Neural cell (in vitro differentiated cells): ENCODE measurements at regions not wholly inside any gene's neighbourhood (a gene's known extent, or its start where the extent isn't known, plus 50 kb on each side); places are given as distances from the start of the nearest gene placed in this dataset.

Experiments used
- H2AFZ ChIP-seq: fragments of 200-600, 300-800 bp; sonication (generic), shearing (Covaris generic); 2 replicates; pipeline ENCODE4 v1.6.0; 2014; ENCODE audit warnings: low read depth, mild to moderate bottlenecking, antibody characterized with exemption, low read length, moderate library complexity
- H3F3A ChIP-seq: fragments of 200-600 bp; shearing (Covaris generic); 2 replicates; pipeline ENCODE4 v1.6.1; 2016; ENCODE audit warnings: mild to moderate bottlenecking, moderate library complexity, mixed read lengths, antibody characterized with exemption, low read length; ENCODE audit not compliant: insufficient read depth, poor library complexity, severe bottlenecking
- H3K27ac ChIP-seq: fragments of 200-600, 300-800 bp; sonication (generic), shearing (Covaris generic); 2 replicates; pipeline ENCODE4 v1.5.1; 2014; ENCODE audit warnings: mild to moderate bottlenecking, low read length, moderate library complexity
- H3K27me3 ChIP-seq: fragments of 300-800, 200-600 bp; sonication (generic), shearing (Covaris generic); 2 replicates; pipeline ENCODE4 v1.6.0; 2014; ENCODE audit warnings: mild to moderate bottlenecking, low read depth, low read length, moderate library complexity; ENCODE audit not compliant: insufficient read depth
- H3K36me3 ChIP-seq: fragments of 300-800, 200-600 bp; sonication (generic), shearing (Covaris generic); 2 replicates; pipeline ENCODE4 v1.5.1; 2014; ENCODE audit warnings: mild to moderate bottlenecking, antibody characterized with exemption, low read length, moderate library complexity; ENCODE audit not compliant: insufficient read depth
- H3K4me2 ChIP-seq: fragments of 300-800, 200-600 bp; sonication (generic), shearing (Covaris generic); 2 replicates; pipeline ENCODE4 v1.6.0; 2014; ENCODE audit warnings: mild to moderate bottlenecking, low read length
- H3K4me3 ChIP-seq: fragments of 300-800, 200-600 bp; sonication (generic), shearing (Covaris generic); 2 replicates; pipeline ENCODE4 v1.5.1; 2014; ENCODE audit warnings: mild to moderate bottlenecking, low read length, moderate library complexity
- H3K79me2 ChIP-seq: fragments of 200-600 bp; shearing (Covaris generic); replicated peaks from 2 replicates; pipeline ENCODE4 v1.6.0; 2014; ENCODE audit warnings: mild to moderate bottlenecking, low read length, moderate library complexity; ENCODE audit not compliant: insufficient read depth
- H3K9ac ChIP-seq: fragments of 300-800, 200-600 bp; sonication (generic), shearing (Covaris generic); 2 replicates; pipeline ENCODE4 v1.6.1; 2016; ENCODE audit warnings: mild to moderate bottlenecking, low read length, mixed read lengths
- H3K9me2 ChIP-seq: fragments of 200-600 bp; shearing (Covaris generic); 2 replicates; pipeline ENCODE4 v1.6.1; 2016; ENCODE audit warnings: mild to moderate bottlenecking, low read length, mixed read lengths; ENCODE audit not compliant: insufficient read depth
- H3K9me3 ChIP-seq: fragments of 200-600, 300-800 bp; sonication (generic), shearing (Covaris generic); 2 replicates; pipeline ENCODE4 v1.6.1; 2016; ENCODE audit warnings: mild to moderate bottlenecking, mixed run types, low read length, moderate library complexity, mixed read lengths
- H4K20me1 ChIP-seq: fragments of 200-600 bp; shearing (Covaris generic); 2 replicates; pipeline ENCODE4 v1.6.1; 2016; ENCODE audit warnings: mild to moderate bottlenecking, mixed run types; ENCODE audit not compliant: insufficient read depth
- EP300 ChIP-seq: fragments of 450-650 bp; conservative IDR thresholded peaks from 2 replicates; pipeline ENCODE4 v1.6.1; 2014; ENCODE audit warnings: antibody characterized with exemption, mild to moderate bottlenecking, moderate library complexity; ENCODE audit not compliant: poor library complexity, severe bottlenecking
- EZH2 ChIP-seq: fragments of 200-600, 300-800 bp; shearing (Covaris generic), sonication (generic); IDR thresholded peaks from 2 replicates; pipeline ENCODE4 v1.6.1; 2014; ENCODE audit warnings: antibody characterized with exemption, low read length, borderline replicate concordance, mild to moderate bottlenecking; ENCODE audit not compliant: insufficient read depth, poor library complexity, severe bottlenecking
- MXI1 ChIP-seq: fragments of 450-650 bp; conservative IDR thresholded peaks from 2 replicates; pipeline ENCODE4 v1.6.1; 2014; ENCODE audit warnings: antibody characterized with exemption, mild to moderate bottlenecking; ENCODE audit not compliant: poor library complexity, severe bottlenecking
- POLR2AphosphoS5 ChIP-seq: IDR thresholded peaks from 2 replicates; pipeline ENCODE4 v1.6.1; 2012
- RAD21 ChIP-seq: fragments of 450-650 bp; conservative IDR thresholded peaks from 2 replicates; pipeline ENCODE4 v1.6.1; 2014; ENCODE audit warnings: antibody characterized with exemption, mild to moderate bottlenecking, moderate library complexity
- SMC3 ChIP-seq: fragments of 450-650 bp; conservative IDR thresholded peaks from 2 replicates; pipeline ENCODE4 v1.6.1; 2014; ENCODE audit warnings: antibody characterized with exemption, mild to moderate bottlenecking, moderate library complexity; ENCODE audit not compliant: poor library complexity
- TAF1 ChIP-seq: IDR thresholded peaks from 2 replicates; pipeline ENCODE4 v1.6.1; 2012; ENCODE audit warnings: low read depth
- TF ChIP-seq, protein P1 (sequence below): fragments of 450-650 bp; IDR thresholded peaks from 2 replicates; pipeline ENCODE4 v1.5.1; 2014; ENCODE audit warnings: antibody characterized with exemption, mild to moderate bottlenecking, moderate library complexity; ENCODE audit not compliant: poor library complexity, severe bottlenecking
- TF ChIP-seq, protein P2 (sequence below): IDR thresholded peaks from 2 replicates; pipeline ENCODE4 v1.6.1; 2012; ENCODE audit warnings: borderline replicate concordance

- no peak for TF ChIP-seq TAF1
- no peak for TF ChIP-seq MXI1
- TF ChIP-seq POLR2AphosphoS5: no peak
- TF ChIP-seq, protein P1, sequence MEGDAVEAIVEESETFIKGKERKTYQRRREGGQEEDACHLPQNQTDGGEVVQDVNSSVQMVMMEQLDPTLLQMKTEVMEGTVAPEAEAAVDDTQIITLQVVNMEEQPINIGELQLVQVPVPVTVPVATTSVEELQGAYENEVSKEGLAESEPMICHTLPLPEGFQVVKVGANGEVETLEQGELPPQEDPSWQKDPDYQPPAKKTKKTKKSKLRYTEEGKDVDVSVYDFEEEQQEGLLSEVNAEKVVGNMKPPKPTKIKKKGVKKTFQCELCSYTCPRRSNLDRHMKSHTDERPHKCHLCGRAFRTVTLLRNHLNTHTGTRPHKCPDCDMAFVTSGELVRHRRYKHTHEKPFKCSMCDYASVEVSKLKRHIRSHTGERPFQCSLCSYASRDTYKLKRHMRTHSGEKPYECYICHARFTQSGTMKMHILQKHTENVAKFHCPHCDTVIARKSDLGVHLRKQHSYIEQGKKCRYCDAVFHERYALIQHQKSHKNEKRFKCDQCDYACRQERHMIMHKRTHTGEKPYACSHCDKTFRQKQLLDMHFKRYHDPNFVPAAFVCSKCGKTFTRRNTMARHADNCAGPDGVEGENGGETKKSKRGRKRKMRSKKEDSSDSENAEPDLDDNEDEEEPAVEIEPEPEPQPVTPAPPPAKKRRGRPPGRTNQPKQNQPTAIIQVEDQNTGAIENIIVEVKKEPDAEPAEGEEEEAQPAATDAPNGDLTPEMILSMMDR: no peak
- TF ChIP-seq RAD21: no peak
- TF ChIP-seq SMC3: no peak
- TF ChIP-seq, protein P2, sequence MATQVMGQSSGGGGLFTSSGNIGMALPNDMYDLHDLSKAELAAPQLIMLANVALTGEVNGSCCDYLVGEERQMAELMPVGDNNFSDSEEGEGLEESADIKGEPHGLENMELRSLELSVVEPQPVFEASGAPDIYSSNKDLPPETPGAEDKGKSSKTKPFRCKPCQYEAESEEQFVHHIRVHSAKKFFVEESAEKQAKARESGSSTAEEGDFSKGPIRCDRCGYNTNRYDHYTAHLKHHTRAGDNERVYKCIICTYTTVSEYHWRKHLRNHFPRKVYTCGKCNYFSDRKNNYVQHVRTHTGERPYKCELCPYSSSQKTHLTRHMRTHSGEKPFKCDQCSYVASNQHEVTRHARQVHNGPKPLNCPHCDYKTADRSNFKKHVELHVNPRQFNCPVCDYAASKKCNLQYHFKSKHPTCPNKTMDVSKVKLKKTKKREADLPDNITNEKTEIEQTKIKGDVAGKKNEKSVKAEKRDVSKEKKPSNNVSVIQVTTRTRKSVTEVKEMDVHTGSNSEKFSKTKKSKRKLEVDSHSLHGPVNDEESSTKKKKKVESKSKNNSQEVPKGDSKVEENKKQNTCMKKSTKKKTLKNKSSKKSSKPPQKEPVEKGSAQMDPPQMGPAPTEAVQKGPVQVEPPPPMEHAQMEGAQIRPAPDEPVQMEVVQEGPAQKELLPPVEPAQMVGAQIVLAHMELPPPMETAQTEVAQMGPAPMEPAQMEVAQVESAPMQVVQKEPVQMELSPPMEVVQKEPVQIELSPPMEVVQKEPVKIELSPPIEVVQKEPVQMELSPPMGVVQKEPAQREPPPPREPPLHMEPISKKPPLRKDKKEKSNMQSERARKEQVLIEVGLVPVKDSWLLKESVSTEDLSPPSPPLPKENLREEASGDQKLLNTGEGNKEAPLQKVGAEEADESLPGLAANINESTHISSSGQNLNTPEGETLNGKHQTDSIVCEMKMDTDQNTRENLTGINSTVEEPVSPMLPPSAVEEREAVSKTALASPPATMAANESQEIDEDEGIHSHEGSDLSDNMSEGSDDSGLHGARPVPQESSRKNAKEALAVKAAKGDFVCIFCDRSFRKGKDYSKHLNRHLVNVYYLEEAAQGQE: no peak
- TF ChIP-seq EZH2: no peak
- TF ChIP-seq EP300: no peak
- no peaks in the 10 kb centered on the region for H3K27me3 ChIP-seq
- no peak overlapping the region for H3K9ac ChIP-seq
- no peak overlapping the region for H3K27ac ChIP-seq
- H3K36me3 ChIP-seq: no peaks in the 10 kb centered on the region
- H2AFZ ChIP-seq: no peak overlapping the region
- H4K20me1 ChIP-seq: no peaks in the 10 kb centered on the region
- no peaks in the 10 kb centered on the region for H3K9me2 ChIP-seq
- H3K4me2 ChIP-seq: no peak overlapping the region
- no peaks in the 10 kb centered on the region for H3F3A ChIP-seq
- H3K79me2 ChIP-seq: no peaks in the 10 kb centered on the region
- H3K4me3 ChIP-seq: no peak overlapping the region
- H3K9me3 ChIP-seq: no peaks in the 10 kb centered on the region
Observed at GRCh38 chr13:39961036-39961435, 305.6 kb downstream of the COG6 start.

DNA sequence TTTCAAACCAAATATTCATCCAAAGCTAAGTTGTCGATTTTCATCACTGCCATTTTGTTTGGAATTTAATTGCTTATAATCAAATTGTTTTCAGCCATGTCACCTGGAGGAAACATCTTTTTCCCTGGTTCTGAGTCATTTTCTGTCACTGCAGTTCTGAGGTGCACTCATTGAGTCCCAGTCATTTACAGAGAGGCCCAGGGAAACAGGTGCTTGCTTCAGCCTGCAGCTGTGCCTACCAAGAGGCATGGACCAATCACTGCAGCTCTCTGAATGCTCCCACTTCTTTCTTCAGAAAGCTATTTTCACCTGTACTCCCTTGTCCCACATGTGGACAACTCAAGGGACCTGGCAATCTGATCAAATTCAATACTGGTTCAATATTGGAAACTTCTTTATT is 308.1 kb downstream of the COG6 start:
- Histone ChIP-seq H3K79me2 (no peaks in the 10 kb centered on the region), H3K27ac (no peak overlapping the region), H3K9me2 (no peaks in the 10 kb centered on the region), H3K9me3 (no peaks in the 10 kb centered on the region), H2AFZ (no peak overlapping the region), H3F3A (no peaks in the 10 kb centered on the region), H3K9ac (no peak overlapping the region), H3K4me3 (no peak overlapping the region), H3K27me3 (no peaks in the 10 kb centered on the region), H3K4me2 (no peak overlapping the region), H3K36me3 (no peaks in the 10 kb centered on the region), H4K20me1 (no peaks in the 10 kb centered on the region)
- no peak for TF ChIP-seq MXI1
- no peak for TF ChIP-seq POLR2AphosphoS5
- TF ChIP-seq TAF1: no peak
- no peak for TF ChIP-seq EP300
- TF ChIP-seq SMC3: no peak
- no peak for TF ChIP-seq EZH2
